ENCODE measurements at regions not wholly inside any gene's neighbourhood (a gene's known extent, or its start where the extent isn't known, plus 50 kb on each side); places are given as distances from the start of the nearest gene placed in this dataset.

DNA sequence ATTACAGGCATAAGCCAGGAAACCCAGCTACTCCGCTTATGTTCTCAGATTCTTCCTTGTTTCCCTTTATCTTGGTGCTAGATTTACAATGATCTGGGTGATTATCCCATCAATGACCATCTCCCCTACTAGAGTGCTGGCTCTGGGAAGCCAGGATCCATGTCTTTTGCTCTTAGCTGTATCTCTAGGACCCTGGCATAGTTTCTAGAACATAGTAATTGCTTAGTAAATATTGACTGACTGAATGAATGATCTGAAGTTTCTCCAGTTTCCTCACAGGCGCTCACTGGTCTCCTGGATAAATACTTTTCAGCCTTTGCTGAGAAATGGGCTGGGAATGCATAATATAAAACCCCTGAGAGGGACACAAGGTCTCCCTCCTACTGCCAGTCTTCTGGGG is 60.0 kb upstream of the KLF9 start:
- no peak for DNase-seq
- peak overlapping the region in 8 of 10 donors; percentile 11 to 64 (median 48) for H3K27ac ChIP-seq
- TF ChIP-seq, protein P1, sequence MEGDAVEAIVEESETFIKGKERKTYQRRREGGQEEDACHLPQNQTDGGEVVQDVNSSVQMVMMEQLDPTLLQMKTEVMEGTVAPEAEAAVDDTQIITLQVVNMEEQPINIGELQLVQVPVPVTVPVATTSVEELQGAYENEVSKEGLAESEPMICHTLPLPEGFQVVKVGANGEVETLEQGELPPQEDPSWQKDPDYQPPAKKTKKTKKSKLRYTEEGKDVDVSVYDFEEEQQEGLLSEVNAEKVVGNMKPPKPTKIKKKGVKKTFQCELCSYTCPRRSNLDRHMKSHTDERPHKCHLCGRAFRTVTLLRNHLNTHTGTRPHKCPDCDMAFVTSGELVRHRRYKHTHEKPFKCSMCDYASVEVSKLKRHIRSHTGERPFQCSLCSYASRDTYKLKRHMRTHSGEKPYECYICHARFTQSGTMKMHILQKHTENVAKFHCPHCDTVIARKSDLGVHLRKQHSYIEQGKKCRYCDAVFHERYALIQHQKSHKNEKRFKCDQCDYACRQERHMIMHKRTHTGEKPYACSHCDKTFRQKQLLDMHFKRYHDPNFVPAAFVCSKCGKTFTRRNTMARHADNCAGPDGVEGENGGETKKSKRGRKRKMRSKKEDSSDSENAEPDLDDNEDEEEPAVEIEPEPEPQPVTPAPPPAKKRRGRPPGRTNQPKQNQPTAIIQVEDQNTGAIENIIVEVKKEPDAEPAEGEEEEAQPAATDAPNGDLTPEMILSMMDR (IDR thresholded peaks at IDR 0.05) = no peak
- H3K4me1 ChIP-seq = peaks cover 26 to 87% (median 68%) of the 10 kb centered on the region in 9 donors
- no peaks in the 10 kb centered on the region for H3K36me3 ChIP-seq
- 93 to 96% methylated on average over 2 of the region's 2 CpGs for WGBS, 2 donors
- ATAC-seq = no peak
- H3K27me3 ChIP-seq = no peaks in the 10 kb centered on the region
- no peak overlapping the region for H3K4me3 ChIP-seq
- no peaks in the 10 kb centered on the region for H3K9me3 ChIP-seq
- intact Hi-C loops (cut with DNase I) = no loop called here

DNA sequence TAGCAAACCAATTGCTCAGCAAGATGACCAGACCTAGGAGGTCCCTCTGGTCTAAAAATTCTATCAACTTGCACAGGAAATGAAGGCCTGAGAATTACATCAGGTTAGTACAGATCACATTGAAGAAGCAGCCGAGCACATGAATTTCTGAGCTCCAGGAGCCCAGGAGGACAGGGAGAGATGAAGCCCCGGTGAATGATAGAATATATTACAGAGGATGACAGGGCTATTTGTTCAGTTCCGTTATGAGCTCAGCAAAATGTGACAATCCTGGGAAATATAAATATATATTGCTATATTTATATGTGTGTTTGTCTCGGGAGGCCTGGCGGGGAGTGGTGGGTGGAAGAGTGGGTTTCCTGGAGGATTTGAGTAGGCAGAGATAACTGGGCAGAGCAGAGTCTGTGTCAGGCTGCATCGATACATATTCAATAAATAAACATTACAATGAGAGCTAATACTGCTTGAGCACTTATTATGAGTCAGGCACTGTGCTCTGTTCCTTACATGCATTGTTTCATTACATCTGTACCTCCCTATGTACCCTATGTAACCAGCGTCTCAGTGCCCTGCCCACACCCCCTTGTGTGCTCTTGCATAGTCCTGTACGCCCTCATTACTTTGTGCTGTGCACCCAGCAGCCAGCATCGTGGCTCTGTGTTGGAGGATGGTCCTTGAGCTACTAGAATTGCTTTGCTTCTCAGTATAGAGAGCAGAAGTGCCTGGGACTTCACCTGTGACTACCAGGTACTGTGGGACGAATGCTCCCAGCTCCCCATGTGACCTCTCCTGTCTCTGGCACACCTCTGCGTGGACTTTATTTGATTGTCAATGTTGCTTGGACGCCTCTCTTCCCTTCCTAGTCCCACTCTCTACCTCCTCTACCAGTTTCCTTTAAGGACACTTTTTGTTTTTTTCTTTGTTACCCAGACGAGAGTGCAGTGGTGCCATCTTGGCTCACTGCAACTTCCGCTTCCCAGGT is 58.1 kb upstream of the KLF9 start:
- no peaks in the 10 kb centered on the region for H3K27me3 ChIP-seq
- peaks cover 31 to 84% (median 64%) of the 10 kb centered on the region in 9 donors for H3K4me1 ChIP-seq
- WGBS, 2 donors = 78 to 80% methylated on average over 14 of the region's 14 CpGs
- H3K27ac ChIP-seq = peak overlapping the region in 8 of 10 donors; percentile 12 to 84 (median 68)
- no peaks in the 10 kb centered on the region for H3K9me3 ChIP-seq
- no peak overlapping the region for H3K4me3 ChIP-seq
- no peaks in the 10 kb centered on the region for H3K36me3 ChIP-seq
- TF ChIP-seq, protein P1 (IDR thresholded peaks at IDR 0.05) = no peak
- intact Hi-C loops (cut with DNase I) = no loop called here
- DNase-seq (no peak), ATAC-seq (no peak)

DNA sequence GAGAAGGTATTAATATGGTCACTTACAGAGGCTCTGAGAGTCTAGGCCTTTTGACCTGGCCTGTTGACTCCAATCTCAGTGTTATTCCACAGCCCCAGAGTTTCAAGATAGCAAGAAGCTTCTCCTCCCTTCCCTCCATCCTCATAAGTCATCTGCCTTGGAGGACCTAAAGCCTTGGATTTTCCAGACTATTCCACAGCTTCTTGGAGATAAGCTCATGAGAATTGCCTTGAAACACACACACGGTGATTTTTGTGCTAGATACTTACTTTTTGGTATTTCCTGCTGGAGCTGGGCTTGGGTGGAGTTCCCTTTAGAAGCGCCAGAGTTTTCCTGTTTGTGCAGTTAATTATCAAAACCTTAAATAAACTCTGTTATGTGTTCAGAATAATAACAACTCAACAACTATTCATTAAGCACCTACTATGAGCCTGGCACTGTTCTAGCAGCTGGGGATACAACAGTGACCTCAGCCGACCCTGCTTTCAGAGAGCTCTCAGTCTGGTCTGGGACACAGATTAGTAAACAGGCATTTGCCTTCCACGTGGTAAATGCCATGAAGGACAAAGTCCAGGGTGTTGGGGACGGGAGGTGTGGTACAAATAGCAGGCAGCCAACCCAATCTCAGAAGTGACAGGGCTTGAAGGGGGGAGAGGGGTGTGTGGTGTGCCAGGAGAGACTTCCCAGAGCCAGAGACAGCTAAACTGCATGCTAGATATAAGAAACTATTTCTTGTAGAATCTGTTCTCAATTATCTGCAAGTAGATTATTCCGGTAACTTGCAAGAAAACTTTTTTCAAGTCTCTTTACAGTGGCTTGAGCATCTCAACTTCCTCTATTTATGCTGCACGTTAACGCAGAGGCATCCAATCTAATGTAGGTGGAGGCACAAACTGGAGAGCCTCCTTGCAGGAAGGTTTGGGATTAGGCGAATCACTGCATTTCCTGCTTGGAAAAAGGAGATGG is 55.9 kb upstream of the KLF9 start:
- intact Hi-C loops (cut with DNase I) = loop anchor here in 2 of 10 donors (1.0 to 2.0 kb wide), 2 partner anchors 50 kb away; no protein-coding TSS in a partner anchor
- peak; percentile 80 to 96 (median 90) for ATAC-seq
- Histone ChIP-seq H3K4me3 (no peak overlapping the region), H3K27ac (peak overlapping the region; percentile 52 to 84 (median 71)), H3K9me3 (no peaks in the 10 kb centered on the region), H3K36me3 (no peaks in the 10 kb centered on the region), H3K4me1 (peaks cover 28 to 70% (median 59%) of the 10 kb centered on the region in 9 donors), H3K27me3 (no peaks in the 10 kb centered on the region)
- WGBS, 2 donors = 13 to 22% methylated on average over 9 of the region's 9 CpGs
- peak; percentile 34 to 78 for DNase-seq
- TF ChIP-seq, protein P1 (IDR thresholded peaks at IDR 0.05) = no peak

DNA sequence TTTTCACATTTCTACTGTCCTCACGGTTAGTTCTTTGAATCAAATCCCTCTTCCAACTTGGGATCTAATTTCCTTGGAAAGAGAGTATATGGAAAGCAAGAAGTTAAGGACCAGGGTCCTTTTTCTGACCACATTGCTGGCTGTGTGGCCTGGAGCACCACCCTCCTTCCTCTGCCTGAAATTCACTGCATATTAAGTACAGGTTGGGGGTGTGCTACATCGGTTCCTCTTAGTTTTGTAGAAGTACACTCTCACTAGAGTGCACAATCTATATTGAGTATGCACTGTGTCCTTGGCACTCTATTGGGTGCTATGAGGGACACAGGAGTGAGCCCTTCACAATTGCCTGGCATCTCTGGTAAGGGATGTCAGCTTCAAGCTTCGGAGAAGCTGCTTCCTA is 53.8 kb upstream of the KLF9 start:
- intact Hi-C loops (cut with DNase I) = loop anchor here in 2 of 10 donors (5.0 kb wide), 2 partner anchors 41 to 46 kb away; no protein-coding TSS in a partner anchor
- Histone ChIP-seq H3K36me3 (no peaks in the 10 kb centered on the region), H3K27ac (peak overlapping the region in 8 of 10 donors; percentile 11 to 84 (median 59)), H3K4me1 (peaks cover 18 to 56% (median 48%) of the 10 kb centered on the region in 9 donors), H3K9me3 (no peaks in the 10 kb centered on the region), H3K4me3 (no peak overlapping the region), H3K27me3 (no peaks in the 10 kb centered on the region)
- ATAC-seq (peak in 1 of 8 donors; percentile 8), DNase-seq (no peak)
- 62 to 74% methylated on average over 3 of the region's 3 CpGs for WGBS, 2 donors
- TF ChIP-seq, protein P1 (IDR thresholded peaks at IDR 0.05) = no peak

Measured in heart right ventricle (tissue), 16 donors.